ENCODE measurements at regions not wholly inside any gene's neighbourhood (a gene's known extent, or its start where the extent isn't known, plus 50 kb on each side); places are given as distances from the start of the nearest gene placed in this dataset.
"Not testable (repeated sequence)": the region's sequence is repeated elsewhere in the genome, so short reads cannot be mapped to it uniquely, and the experiment has no call there.

- H3K27ac ChIP-seq, result not testable (repeated sequence)
Observed at GRCh38 chr20:29885282-29886185, 1371.9 kb upstream of the DEFB115 start.

- H3K27ac ChIP-seq, result not testable (repeated sequence)
Observed at GRCh38 chr20:29891555-29891954, 1365.9 kb upstream of the DEFB115 start.
